Liver (tissue), 3 donors: ENCODE measurements at regions not wholly inside any gene's neighbourhood (a gene's known extent, or its start where the extent isn't known, plus 50 kb on each side); places are given as distances from the start of the nearest gene placed in this dataset.

Experiments
- ATF3 ChIP-seq: IDR thresholded peaks from 2 replicates; pipeline ENCODE4 v1.6.1; 2016; ENCODE audit warnings: antibody characterized with exemption
- CTCF ChIP-seq: fragments of 150-350 bp; IDR thresholded peaks from 2 replicates; pipeline ENCODE4 v1.5.1; 2017; ENCODE audit warnings: improper control_type of control experiment, low read depth, low read length; ENCODE audit not compliant: missing input control
- GABPA ChIP-seq, 2 donors: IDR thresholded peaks in 1 of 2; conservative IDR thresholded peaks in 1 of 2; 2 replicates each; pipeline ENCODE4 v1.6.1; 2016; ENCODE audit warnings: antibody characterized with exemption in 2 of 2, mild to moderate bottlenecking in 1 of 2, moderate library complexity in 1 of 2
- MAX ChIP-seq: IDR thresholded peaks from 2 replicates; pipeline ENCODE4 v1.6.1; 2016; ENCODE audit warnings: antibody characterized with exemption
- RAD21 ChIP-seq, 2 donors: IDR thresholded peaks; 2 replicates each; pipeline ENCODE4 v1.6.1; 2016; ENCODE audit warnings: antibody characterized with exemption in 2 of 2, mild to moderate bottlenecking in 2 of 2
- REST ChIP-seq: IDR thresholded peaks from 2 replicates; pipeline ENCODE4 v1.6.1; 2016; ENCODE audit warnings: antibody characterized with exemption, mild to moderate bottlenecking
- RXRA ChIP-seq, 2 donors: IDR thresholded peaks; 2 replicates each; pipeline ENCODE4 v1.6.1; 2017 to 2018; ENCODE audit warnings: antibody characterized with exemption in 2 of 2, mild to moderate bottlenecking in 1 of 2
- SP1 ChIP-seq: IDR thresholded peaks from 2 replicates; pipeline ENCODE4 v1.6.1; 2018; ENCODE audit warnings: antibody characterized with exemption, mild to moderate bottlenecking
- YY1 ChIP-seq: IDR thresholded peaks from 2 replicates; pipeline ENCODE4 v1.6.1; 2016; ENCODE audit warnings: antibody characterized with exemption, mild to moderate bottlenecking
- donor health status: healthy.
- donor health status: healthy.

GRCh38 chr20:59456342-59457279 lies 147.7 kb upstream of the PHACTR3 start:
- no peak for TF ChIP-seq CTCF
- TF ChIP-seq YY1, result no peak
- TF ChIP-seq RXRA (IDR thresholded peaks at IDR 0.05), result no peak
- TF ChIP-seq GABPA (IDR thresholded peaks at IDR 0.05 in 1 of 2, conservative IDR thresholded peaks at IDR 0.05 in 1 of 2), result no peak
- no peak for TF ChIP-seq SP1
- no peak for TF ChIP-seq REST
- no peak for TF ChIP-seq RAD21 (IDR thresholded peaks at IDR 0.05)
- TF ChIP-seq ATF3, result no peak
- no peak for TF ChIP-seq MAX
